ENCODE measurements at regions not wholly inside any gene's neighbourhood (a gene's known extent, or its start where the extent isn't known, plus 50 kb on each side); places are given as distances from the start of the nearest gene placed in this dataset.
"Not testable (repeated sequence)": the region's sequence is repeated elsewhere in the genome, so short reads cannot be mapped to it uniquely, and the experiment has no call there.

GRCh38 chr1:192418552-192419285 is 101.9 kb downstream of the RGS21 start:
- DNase-seq: no peak

- DNase-seq: no peak
Observed at GRCh38 chr1:192430644-192431043, 113.9 kb downstream of the RGS21 start.

- DNase-seq: no peak
Observed at GRCh38 chr1:192435704-192436103, 118.9 kb downstream of the RGS21 start.

- DNase-seq: no peak
Observed at GRCh38 chr1:192436441-192437078, 119.8 kb downstream of the RGS21 start.

GRCh38 chr1:192438737-192439136 is 121.9 kb downstream of the RGS21 start:
- DNase-seq: no peak

DNA sequence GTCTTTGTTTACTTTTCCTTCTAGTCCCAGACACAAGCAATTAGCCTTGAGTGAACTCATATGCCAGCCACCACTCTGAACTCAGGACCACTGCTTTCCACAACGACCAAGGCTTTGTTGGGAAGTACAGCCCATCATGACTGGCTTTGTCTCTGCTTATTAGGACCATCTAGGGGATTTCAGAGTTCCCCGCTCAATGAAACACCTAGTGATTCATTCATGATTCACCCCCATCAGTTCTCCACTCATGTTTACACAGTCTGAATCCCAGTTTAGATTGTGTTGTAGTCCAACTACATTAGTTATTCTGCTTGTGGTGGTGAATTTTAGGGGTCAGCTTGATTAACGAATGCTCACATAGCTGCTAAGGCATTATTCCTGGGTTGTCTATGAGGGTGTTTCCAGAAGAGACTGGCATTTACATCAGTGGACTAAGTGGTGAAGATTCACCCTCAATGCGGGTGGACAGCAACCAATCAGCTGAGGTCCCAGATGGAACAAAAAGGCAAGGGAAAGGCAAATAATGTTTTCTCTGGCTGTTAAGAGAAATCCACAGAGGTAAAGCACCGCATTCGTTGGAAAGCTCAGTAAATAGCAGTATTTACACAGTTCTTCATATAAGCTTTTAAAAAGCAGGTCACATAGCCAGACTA is 122.7 kb downstream of the RGS21 start:
- no peak for DNase-seq

DNA sequence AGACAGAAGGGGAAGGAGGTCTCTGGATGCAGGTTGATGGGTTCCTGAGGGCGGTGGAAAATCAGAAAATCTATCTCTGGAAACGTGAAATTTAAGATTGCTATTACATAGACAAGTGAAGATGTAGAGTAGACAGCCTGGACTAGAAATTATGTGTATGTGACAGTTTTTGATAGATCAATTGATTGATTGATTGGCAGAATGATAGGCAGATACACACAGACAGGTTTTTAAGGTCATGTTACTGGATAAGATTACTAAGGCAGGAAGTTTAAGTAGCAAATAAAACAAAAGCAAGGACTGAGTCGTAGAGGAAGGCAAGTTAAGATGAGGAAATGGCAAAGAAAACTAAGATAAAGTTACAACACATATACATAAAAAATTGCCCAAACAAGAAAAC is 124.7 kb downstream of the RGS21 start:
- no peak for DNase-seq

DNA sequence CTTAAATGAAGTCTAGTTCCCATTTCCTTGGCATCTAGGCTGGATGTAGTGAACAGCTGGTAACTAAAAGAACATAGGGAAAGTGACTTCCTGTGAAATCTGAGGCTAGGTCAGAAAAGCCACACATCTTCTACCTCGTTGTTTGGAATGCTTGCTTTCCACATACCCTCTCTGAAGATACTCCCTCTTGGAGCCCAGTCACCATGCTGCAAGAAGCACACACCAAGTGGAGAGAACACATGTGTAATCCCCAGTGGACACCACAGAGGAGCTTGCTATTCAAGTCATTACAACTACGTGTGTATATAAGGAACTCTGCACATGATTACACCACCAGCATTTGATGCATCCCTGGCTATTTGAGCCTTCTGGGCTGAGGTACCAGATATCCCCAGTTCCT is 125.9 kb downstream of the RGS21 start:
- no peak for DNase-seq

DNA sequence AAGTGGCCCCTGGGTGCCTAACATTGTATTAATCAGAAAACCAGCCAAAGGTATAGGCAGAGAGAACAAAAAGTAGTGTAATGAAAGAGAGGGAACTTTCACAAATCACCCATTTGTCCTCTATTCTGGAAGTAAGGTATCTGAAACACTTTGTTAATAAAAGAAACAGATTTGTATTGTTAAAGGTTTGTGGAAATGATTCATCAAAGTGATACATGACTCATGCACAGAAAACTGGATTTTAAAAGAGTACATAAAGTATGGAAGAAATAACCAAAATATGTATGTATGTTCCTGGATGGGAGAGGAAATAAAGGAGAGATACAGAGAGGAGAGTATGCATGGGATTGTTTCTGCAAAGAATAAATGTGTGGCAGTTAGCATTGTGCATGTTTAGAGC is 126.8 kb downstream of the RGS21 start:
- no peak for DNase-seq

DNA sequence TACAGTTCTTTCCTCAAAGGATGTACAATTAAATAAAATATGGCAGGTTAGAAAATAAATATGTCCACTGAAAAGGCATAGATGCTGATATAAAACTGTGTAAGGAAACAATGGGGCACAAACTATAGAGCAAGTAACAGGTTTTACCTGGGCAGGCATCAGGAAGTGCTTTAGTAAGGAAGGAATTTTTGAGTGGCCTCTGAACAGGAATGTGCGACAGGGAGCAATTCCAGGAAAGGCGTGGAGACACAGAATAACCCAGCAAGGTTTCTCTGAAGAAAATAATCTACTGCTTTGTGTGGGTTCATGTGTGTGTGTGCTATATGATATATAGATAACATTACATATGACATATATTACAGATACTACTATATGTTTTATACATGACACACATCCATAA is 128.4 kb downstream of the RGS21 start:
- DNase-seq: no peak

DNA sequence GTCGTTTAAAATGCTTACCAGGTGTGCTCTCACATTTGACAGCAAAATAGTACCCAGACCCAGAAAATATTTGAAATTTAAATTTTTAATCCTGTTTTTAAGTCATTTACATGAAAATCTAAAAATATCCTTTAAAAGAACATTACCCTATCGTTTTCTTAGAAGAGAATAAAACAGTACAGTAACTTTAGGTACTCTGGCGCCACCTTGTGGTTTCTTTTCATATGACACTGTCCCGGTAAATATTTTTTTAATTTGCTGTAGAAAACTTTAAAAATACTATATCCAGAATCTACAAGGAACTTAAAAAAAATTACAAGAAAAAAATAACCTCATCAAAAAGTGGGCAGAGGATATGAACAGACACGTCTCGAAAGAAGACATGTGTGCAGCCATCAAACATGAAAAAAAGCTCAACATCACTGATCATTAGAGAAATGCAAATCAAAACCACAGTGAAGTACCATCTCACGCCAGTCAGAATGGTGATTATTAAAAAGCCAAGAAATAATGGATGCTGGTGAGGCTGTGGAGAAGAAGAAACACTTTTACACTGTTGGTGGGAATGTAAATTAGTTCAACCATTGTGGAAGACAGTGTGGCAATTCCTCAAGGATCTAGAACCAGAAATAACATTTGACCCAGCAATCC is 129.2 kb downstream of the RGS21 start:
- DNase-seq: peak; percentile 16

- no peak for DNase-seq
Observed at GRCh38 chr1:192448026-192448578, 127.5 kb upstream of the RGS1 start.

DNA sequence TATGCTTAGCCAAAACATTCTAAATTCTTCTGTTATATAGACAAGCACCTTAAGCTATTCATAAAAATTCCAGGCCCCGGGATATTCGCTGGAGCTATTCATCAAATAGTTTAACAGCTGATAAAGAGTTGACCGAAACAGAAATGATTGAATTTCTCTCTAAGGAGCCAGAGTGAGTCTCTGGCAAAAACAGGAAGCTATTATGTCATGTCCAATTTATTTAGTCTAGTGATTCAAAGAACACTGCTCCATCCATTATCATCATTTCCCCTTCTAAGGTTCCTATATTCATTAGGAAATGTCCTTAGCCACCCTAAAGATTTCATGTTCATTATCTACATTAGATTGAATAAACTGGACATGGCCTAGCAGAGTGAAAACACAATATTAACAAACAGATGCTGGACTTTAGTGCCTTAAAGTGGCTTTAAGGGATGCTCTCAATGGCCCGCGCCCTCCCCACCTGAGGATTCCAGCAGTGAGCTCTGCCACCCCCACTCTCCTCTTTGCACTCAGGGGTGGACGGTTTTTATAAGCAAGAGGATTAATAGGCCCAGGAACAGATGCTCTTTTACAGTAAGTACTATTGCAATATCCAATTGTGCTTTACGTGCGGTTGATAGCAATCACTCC is 122.1 kb upstream of the RGS1 start:
- no peak for DNase-seq

- DNase-seq: no peak
Observed at GRCh38 chr1:192459467-192459866, 116.1 kb upstream of the RGS1 start.

DNA sequence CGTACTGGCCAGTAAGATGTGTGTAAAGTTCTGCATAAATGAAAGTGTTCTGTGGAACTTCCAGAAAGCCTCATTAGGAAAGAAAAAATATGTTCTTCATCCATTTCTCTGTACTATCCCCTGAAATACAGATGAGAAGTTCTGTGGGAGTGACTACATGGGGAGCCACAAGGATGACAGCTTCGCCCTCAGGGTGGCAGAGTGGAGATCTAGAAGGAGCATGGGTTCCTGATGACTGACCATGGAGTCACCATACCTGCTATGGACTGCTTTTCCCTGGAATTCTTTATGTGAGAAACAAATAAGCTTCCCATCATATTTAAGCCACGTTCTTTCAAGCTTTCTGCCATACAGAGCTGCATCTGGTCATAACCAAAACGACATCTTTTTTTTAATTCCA is 113.9 kb upstream of the RGS1 start:
- DNase-seq: no peak

- DNase-seq: no peak
Observed at GRCh38 chr1:192462616-192463015, 113.0 kb upstream of the RGS1 start.

- no peak for DNase-seq
Observed at GRCh38 chr1:192463661-192464060, 111.9 kb upstream of the RGS1 start.

GRCh38 chr1:192465221-192465620 is 110.4 kb upstream of the RGS1 start:
- DNase-seq: not testable (repeated sequence)

- peak; percentile 4 for DNase-seq
Observed at GRCh38 chr1:192474080-192474683, 101.4 kb upstream of the RGS1 start.

DNA sequence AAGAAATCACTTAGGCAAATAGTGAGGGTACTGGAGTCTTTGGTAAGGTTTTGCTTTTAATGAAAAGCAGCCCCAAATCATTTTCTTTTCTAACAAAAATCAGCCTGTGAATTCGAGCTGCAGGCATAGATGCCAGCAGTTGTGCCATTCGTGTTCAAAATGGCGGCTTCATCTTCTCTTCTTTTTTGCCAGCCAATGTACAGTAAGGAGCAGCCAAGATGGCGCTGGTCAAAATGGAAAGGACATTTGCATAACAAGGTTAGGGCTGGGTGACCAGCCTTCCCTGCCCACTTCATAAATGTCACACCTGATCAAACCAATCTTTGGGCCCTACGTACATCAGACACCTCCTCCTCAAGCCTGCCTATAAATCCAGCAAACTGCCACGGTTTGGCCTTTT is 100.2 kb upstream of the RGS1 start:
- no peak for DNase-seq

DNA sequence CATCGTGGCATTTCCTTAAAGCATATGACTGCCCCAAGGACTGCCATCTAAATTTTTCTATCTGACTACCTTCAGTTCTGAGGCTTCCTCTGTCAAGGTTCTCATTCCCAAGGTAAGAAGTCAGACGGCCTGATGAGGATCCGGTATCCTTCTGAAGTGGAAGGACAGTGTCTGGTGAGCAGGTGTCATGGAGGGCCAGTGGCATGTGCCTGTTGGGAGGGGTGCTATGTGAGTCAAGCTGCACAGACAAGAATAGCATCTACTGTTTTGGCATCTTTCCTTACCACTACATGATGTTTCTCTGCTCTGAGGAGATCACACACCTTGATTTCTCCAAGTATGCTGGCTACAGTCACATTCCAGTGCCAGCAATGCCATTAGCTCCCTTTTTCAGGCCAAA is 99.6 kb upstream of the RGS1 start:
- DNase-seq: no peak

- DNase-seq: peak; percentile 95
Observed at GRCh38 chr1:192476802-192477298, 98.7 kb upstream of the RGS1 start.
